HL-60 (cell line): ENCODE measurements at regions not wholly inside any gene's neighbourhood (a gene's known extent, or its start where the extent isn't known, plus 50 kb on each side); places are given as distances from the start of the nearest gene placed in this dataset.

Experiments used
- POLR2AphosphoS5 ChIP-seq: IDR thresholded peaks from 2 replicates; pipeline ENCODE4 v1.6.1; 2012; ENCODE audit warnings: low read depth
- TF ChIP-seq, protein P1 (sequence below): IDR thresholded peaks from 2 replicates; pipeline ENCODE4 v1.6.1; 2012; ENCODE audit warnings: low read depth; ENCODE audit not compliant: insufficient replicate concordance
- TF ChIP-seq, protein P2 (sequence below): IDR thresholded peaks from one replicate; pipeline ENCODE4 v1.5.1; 2011; ENCODE audit warnings: low read length, control low read depth, inconsistent platforms; ENCODE audit not compliant: insufficient read depth

DNA sequence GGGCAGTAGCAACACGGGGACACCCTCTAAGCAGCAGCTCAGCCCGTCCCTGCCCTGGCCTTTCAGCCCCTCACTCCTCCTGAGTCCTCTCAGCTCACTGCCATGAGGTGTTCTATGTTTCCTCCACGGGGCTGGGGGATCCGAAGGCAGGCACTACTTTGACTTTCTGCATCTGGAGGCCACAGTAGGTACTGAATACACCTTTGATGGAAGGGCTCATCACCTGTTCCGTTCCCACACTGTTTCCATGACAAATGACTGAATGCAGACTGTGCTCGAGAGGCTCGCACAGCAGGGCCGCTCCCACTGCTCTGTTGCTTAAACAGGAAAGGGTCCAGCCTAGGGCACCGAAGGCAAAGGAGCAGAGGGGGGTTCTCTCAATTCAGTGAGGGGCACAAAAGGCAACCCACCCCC lies 77.6 kb upstream of the DNAH14 start:
- TF ChIP-seq, protein P1, sequence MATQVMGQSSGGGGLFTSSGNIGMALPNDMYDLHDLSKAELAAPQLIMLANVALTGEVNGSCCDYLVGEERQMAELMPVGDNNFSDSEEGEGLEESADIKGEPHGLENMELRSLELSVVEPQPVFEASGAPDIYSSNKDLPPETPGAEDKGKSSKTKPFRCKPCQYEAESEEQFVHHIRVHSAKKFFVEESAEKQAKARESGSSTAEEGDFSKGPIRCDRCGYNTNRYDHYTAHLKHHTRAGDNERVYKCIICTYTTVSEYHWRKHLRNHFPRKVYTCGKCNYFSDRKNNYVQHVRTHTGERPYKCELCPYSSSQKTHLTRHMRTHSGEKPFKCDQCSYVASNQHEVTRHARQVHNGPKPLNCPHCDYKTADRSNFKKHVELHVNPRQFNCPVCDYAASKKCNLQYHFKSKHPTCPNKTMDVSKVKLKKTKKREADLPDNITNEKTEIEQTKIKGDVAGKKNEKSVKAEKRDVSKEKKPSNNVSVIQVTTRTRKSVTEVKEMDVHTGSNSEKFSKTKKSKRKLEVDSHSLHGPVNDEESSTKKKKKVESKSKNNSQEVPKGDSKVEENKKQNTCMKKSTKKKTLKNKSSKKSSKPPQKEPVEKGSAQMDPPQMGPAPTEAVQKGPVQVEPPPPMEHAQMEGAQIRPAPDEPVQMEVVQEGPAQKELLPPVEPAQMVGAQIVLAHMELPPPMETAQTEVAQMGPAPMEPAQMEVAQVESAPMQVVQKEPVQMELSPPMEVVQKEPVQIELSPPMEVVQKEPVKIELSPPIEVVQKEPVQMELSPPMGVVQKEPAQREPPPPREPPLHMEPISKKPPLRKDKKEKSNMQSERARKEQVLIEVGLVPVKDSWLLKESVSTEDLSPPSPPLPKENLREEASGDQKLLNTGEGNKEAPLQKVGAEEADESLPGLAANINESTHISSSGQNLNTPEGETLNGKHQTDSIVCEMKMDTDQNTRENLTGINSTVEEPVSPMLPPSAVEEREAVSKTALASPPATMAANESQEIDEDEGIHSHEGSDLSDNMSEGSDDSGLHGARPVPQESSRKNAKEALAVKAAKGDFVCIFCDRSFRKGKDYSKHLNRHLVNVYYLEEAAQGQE = no peak
- TF ChIP-seq POLR2AphosphoS5 = no peak
- TF ChIP-seq, protein P2, sequence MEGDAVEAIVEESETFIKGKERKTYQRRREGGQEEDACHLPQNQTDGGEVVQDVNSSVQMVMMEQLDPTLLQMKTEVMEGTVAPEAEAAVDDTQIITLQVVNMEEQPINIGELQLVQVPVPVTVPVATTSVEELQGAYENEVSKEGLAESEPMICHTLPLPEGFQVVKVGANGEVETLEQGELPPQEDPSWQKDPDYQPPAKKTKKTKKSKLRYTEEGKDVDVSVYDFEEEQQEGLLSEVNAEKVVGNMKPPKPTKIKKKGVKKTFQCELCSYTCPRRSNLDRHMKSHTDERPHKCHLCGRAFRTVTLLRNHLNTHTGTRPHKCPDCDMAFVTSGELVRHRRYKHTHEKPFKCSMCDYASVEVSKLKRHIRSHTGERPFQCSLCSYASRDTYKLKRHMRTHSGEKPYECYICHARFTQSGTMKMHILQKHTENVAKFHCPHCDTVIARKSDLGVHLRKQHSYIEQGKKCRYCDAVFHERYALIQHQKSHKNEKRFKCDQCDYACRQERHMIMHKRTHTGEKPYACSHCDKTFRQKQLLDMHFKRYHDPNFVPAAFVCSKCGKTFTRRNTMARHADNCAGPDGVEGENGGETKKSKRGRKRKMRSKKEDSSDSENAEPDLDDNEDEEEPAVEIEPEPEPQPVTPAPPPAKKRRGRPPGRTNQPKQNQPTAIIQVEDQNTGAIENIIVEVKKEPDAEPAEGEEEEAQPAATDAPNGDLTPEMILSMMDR = no peak
